Loucy (cell line): ENCODE measurements at regions not wholly inside any gene's neighbourhood (a gene's known extent, or its start where the extent isn't known, plus 50 kb on each side); places are given as distances from the start of the nearest gene placed in this dataset.

ENCODE experiments used
- H2AFZ ChIP-seq: fragments of 200-600 bp; sonication (generic); 2 replicates; pipeline ENCODE4 v1.6.0; 2016; ENCODE audit warnings: antibody characterized with exemption, mild to moderate bottlenecking, low read length, moderate library complexity
- H3F3A ChIP-seq: fragments of 200-600 bp; 2 replicates; pipeline ENCODE4 v1.6.0; 2016; ENCODE audit warnings: antibody characterized with exemption, low read depth, mild to moderate bottlenecking
- H3K27me3 ChIP-seq: fragments of 200-600 bp; sonication (generic); 2 replicates; pipeline ENCODE4 v1.6.1; 2014; ENCODE audit warnings: low read length, mild to moderate bottlenecking; ENCODE audit not compliant: insufficient read depth, poor library complexity, severe bottlenecking
- H3K36me3 ChIP-seq: fragments of 200-600 bp; sonication (generic); 2 replicates; pipeline ENCODE4 v1.6.1; 2016; ENCODE audit warnings: low read length; ENCODE audit not compliant: insufficient read depth
- H3K4me1 ChIP-seq: fragments of 200-600 bp; sonication (generic); 2 replicates; pipeline ENCODE4 v1.5.1; 2014; ENCODE audit warnings: low read length, mild to moderate bottlenecking; ENCODE audit not compliant: insufficient read depth, poor library complexity, severe bottlenecking
- H3K4me2 ChIP-seq: fragments of 200-600 bp; sonication (generic); 2 replicates; pipeline ENCODE4 v1.6.0; 2014; ENCODE audit warnings: antibody characterized with exemption, low read length, low read depth, mild to moderate bottlenecking; ENCODE audit not compliant: poor library complexity, severe bottlenecking
- H3K4me3 ChIP-seq: fragments of 200-600 bp; sonication (generic); 2 replicates; pipeline ENCODE4 v1.5.1; 2014; ENCODE audit warnings: low read length, mild to moderate bottlenecking, mixed read lengths; ENCODE audit not compliant: poor library complexity, severe bottlenecking
- H3K79me2 ChIP-seq: fragments of 200-600 bp; sonication (generic); 2 replicates; pipeline ENCODE4 v1.6.1; 2014; ENCODE audit warnings: low read length; ENCODE audit not compliant: insufficient read depth
- H3K9ac ChIP-seq: fragments of 200-600 bp; sonication (generic); 2 replicates; pipeline ENCODE4 v1.6.0; 2014; ENCODE audit warnings: mild to moderate bottlenecking, low read depth, low read length, moderate library complexity; ENCODE audit not compliant: poor library complexity, severe bottlenecking
- H3K9me2 ChIP-seq: fragments of 200-600 bp; sonication (generic); replicated peaks from 2 replicates; pipeline ENCODE4 v1.6.1; 2016; ENCODE audit warnings: low read depth, low read length, mixed read lengths
- H3K9me3 ChIP-seq: fragments of 200-600 bp; sonication (generic); 2 replicates; pipeline ENCODE4 v1.6.1; 2014; ENCODE audit warnings: mild to moderate bottlenecking, antibody characterized with exemption, low read length, low read depth; ENCODE audit not compliant: insufficient read depth
- H4K20me1 ChIP-seq: fragments of 200-600 bp; sonication (generic); 2 replicates; pipeline ENCODE4 v1.6.0; 2014; ENCODE audit warnings: antibody characterized with exemption, low read length, mild to moderate bottlenecking; ENCODE audit not compliant: insufficient read depth, poor library complexity, severe bottlenecking
- EZH2phosphoT487 ChIP-seq: fragments of 200-600 bp; IDR thresholded peaks from 2 replicates; pipeline ENCODE4 v1.6.1; 2018; ENCODE audit warnings: antibody characterized with exemption, mild to moderate bottlenecking, moderate library complexity, borderline replicate concordance
- TF ChIP-seq, protein P1 (sequence below): fragments of 200-600 bp; sonication (generic); conservative IDR thresholded peaks from 2 replicates; pipeline ENCODE4 v1.5.1; 2014; ENCODE audit warnings: mild to moderate bottlenecking, antibody characterized with exemption, low read length

DNA sequence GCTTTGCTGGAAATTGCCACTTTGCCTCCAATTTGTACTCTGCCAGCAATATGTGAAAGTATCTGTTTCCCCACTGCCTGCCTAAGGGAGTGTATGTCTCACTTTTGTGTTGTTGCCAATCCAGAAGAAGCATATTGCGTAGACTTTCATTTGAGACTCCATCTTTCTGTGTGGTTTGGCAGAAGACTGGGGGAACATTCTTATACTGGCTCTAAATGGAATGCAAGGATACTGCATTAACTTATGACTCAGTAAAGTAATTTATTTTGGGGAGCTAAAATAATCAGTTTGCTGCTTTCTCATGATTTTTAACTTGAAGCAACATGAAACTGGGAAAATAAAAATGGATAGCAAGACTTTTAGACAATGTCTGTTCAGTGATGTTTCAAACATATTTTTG lies 107.7 kb upstream of the TMPRSS2 start:
- no peaks in the 10 kb centered on the region for H3K9me2 ChIP-seq
- no peaks in the 10 kb centered on the region for H3F3A ChIP-seq
- peaks cover 3% of the 10 kb centered on the region for H3K4me1 ChIP-seq
- H4K20me1 ChIP-seq = no peaks in the 10 kb centered on the region
- no peak overlapping the region for H2AFZ ChIP-seq
- no peak overlapping the region for H3K9ac ChIP-seq
- TF ChIP-seq, protein P1, sequence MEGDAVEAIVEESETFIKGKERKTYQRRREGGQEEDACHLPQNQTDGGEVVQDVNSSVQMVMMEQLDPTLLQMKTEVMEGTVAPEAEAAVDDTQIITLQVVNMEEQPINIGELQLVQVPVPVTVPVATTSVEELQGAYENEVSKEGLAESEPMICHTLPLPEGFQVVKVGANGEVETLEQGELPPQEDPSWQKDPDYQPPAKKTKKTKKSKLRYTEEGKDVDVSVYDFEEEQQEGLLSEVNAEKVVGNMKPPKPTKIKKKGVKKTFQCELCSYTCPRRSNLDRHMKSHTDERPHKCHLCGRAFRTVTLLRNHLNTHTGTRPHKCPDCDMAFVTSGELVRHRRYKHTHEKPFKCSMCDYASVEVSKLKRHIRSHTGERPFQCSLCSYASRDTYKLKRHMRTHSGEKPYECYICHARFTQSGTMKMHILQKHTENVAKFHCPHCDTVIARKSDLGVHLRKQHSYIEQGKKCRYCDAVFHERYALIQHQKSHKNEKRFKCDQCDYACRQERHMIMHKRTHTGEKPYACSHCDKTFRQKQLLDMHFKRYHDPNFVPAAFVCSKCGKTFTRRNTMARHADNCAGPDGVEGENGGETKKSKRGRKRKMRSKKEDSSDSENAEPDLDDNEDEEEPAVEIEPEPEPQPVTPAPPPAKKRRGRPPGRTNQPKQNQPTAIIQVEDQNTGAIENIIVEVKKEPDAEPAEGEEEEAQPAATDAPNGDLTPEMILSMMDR = no peak
- TF ChIP-seq EZH2phosphoT487 = no peak
- H3K27me3 ChIP-seq = no peaks in the 10 kb centered on the region
- H3K9me3 ChIP-seq = no peaks in the 10 kb centered on the region
- no peak overlapping the region for H3K4me2 ChIP-seq
- H3K4me3 ChIP-seq = no peak overlapping the region
- no peaks in the 10 kb centered on the region for H3K36me3 ChIP-seq
- no peaks in the 10 kb centered on the region for H3K79me2 ChIP-seq

DNA sequence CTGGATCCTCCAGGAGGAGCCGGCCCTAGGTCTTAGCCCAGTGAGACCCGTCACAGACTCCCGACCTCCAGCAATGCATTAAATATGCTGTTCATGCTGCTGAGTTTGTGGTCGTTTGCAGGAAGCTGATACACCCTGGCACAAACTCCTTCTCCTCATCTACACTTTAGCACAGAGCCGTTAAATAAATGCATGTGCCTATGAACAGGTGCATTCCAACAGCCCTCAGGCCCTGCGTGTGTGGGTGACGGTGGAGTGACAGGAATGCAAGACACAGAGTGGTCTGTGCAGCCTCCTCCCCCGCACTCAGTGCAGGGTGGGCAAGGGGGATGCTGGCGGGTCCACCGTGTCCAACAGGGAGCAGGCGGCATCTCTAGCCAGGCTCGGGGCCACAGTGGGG lies 106.6 kb upstream of the TMPRSS2 start:
- no peaks in the 10 kb centered on the region for H3K9me2 ChIP-seq
- H3K4me1 ChIP-seq = peaks cover 3% of the 10 kb centered on the region
- no peak overlapping the region for H3K4me2 ChIP-seq
- TF ChIP-seq, protein P1 = no peak
- TF ChIP-seq EZH2phosphoT487 = no peak
- H3K9me3 ChIP-seq = no peaks in the 10 kb centered on the region
- H3K27me3 ChIP-seq = no peaks in the 10 kb centered on the region
- H3K36me3 ChIP-seq = no peaks in the 10 kb centered on the region
- H2AFZ ChIP-seq = no peak overlapping the region
- no peak overlapping the region for H3K9ac ChIP-seq
- H4K20me1 ChIP-seq = no peaks in the 10 kb centered on the region
- no peak overlapping the region for H3K4me3 ChIP-seq
- no peaks in the 10 kb centered on the region for H3F3A ChIP-seq
- H3K79me2 ChIP-seq = no peaks in the 10 kb centered on the region

DNA sequence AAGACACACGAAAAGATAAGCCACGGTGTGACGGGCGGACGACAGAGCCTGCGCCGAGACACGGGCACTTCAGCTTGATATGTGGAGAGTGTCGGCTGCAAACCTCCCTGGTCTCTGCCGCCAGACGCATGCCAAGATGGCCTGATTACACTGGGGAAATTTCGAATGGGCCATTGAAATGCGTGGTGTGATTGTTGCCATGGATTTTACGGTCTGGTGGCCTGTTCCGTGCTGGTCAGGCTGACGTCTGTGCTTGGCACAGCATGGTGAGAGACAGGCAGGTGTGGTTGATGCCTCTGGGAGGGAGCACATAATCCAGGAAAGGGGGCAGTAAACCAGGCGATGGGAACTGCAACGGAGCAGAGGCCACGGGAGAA lies 105.6 kb upstream of the TMPRSS2 start:
- Histone ChIP-seq H3K4me2 (no peak overlapping the region), H3K27me3 (no peaks in the 10 kb centered on the region), H4K20me1 (no peaks in the 10 kb centered on the region), H3F3A (no peaks in the 10 kb centered on the region), H3K9me2 (no peaks in the 10 kb centered on the region), H3K4me1 (peaks cover 3% of the 10 kb centered on the region), H3K79me2 (no peaks in the 10 kb centered on the region), H2AFZ (no peak overlapping the region), H3K9ac (no peak overlapping the region), H3K36me3 (no peaks in the 10 kb centered on the region), H3K9me3 (no peaks in the 10 kb centered on the region), H3K4me3 (no peak overlapping the region)
- no peak for TF ChIP-seq EZH2phosphoT487
- TF ChIP-seq, protein P1 = no peak
